Activated CD8-positive, alpha-beta memory T cell treated with anti-CD3 and anti-CD28 coated beads for 36 hours (primary cell): ENCODE measurements at regions not wholly inside any gene's neighbourhood (a gene's known extent, or its start where the extent isn't known, plus 50 kb on each side); places are given as distances from the start of the nearest gene placed in this dataset.

Experiments
- CTCF ChIA-PET: fragments of 350-600 bp; sonication (Branson Sonifier 250); formaldehyde crosslinking; loops from one replicate; lab custom pipeline; 2021; ENCODE audit warnings: antibody characterized with exemption; lab: Charles Lee
- POLR2A ChIA-PET: fragments of 350-600 bp; sonication (Branson Sonifier 250); formaldehyde crosslinking; loops from one replicate; lab custom pipeline; 2021; ENCODE audit warnings: antibody characterized with exemption; lab: Charles Lee

- CTCF ChIA-PET = no interaction called here
Measured at GRCh38 chr6:63371104-63371715, 51.4 kb upstream of the LGSN start.

GRCh38 chr6:63372951-63373533 lies 53.3 kb upstream of the LGSN start:
- ChIA-PET POLR2A (no interaction called here), CTCF (no interaction called here)

More at GRCh38 chr6:63371104-63371715, 51.4 kb upstream of the LGSN start:
- POLR2A ChIA-PET = no interaction called here

- POLR2A ChIA-PET = no interaction called here
- CTCF ChIA-PET = no interaction called here
Measured at GRCh38 chr6:63389191-63389844, 69.5 kb upstream of the LGSN start.

- CTCF ChIA-PET = no interaction called here
- POLR2A ChIA-PET = no interaction called here
Measured at GRCh38 chr6:63391203-63391970, 71.6 kb upstream of the LGSN start.

GRCh38 chr6:63392092-63392724 lies 72.4 kb upstream of the LGSN start:
- CTCF ChIA-PET = no interaction called here

GRCh38 chr6:63394656-63395308 lies 75.0 kb upstream of the LGSN start:
- POLR2A ChIA-PET = no interaction called here
- CTCF ChIA-PET = no interaction called here

More at GRCh38 chr6:63392092-63392724, 72.4 kb upstream of the LGSN start:
- POLR2A ChIA-PET = no interaction called here

- POLR2A ChIA-PET = no interaction called here
- CTCF ChIA-PET = no interaction called here
Measured at GRCh38 chr6:63395381-63395780, 75.6 kb upstream of the LGSN start.

GRCh38 chr6:63403725-63404124 lies 83.9 kb upstream of the LGSN start:
- POLR2A ChIA-PET = no interaction called here
- CTCF ChIA-PET = no interaction called here

GRCh38 chr6:63410435-63411426 lies 90.9 kb upstream of the LGSN start:
- POLR2A ChIA-PET = no interaction called here
- CTCF ChIA-PET = no interaction called here

GRCh38 chr6:63415286-63415685 lies 95.5 kb upstream of the LGSN start:
- ChIA-PET POLR2A (no interaction called here), CTCF (no interaction called here)

- ChIA-PET POLR2A (no interaction called here), CTCF (no interaction called here)
Measured at GRCh38 chr6:63418741-63419140, 99.0 kb upstream of the LGSN start.

- POLR2A ChIA-PET = no interaction called here
- CTCF ChIA-PET = no interaction called here
Measured at GRCh38 chr6:63424636-63425035, 104.9 kb upstream of the LGSN start.

GRCh38 chr6:63425493-63425892 lies 105.7 kb upstream of the LGSN start:
- ChIA-PET POLR2A (no interaction called here), CTCF (no interaction called here)

- CTCF ChIA-PET = no interaction called here
- POLR2A ChIA-PET = no interaction called here
Measured at GRCh38 chr6:63426844-63427243, 107.1 kb upstream of the LGSN start.

GRCh38 chr6:63427951-63428350 lies 108.2 kb upstream of the LGSN start:
- ChIA-PET POLR2A (no interaction called here), CTCF (no interaction called here)

- POLR2A ChIA-PET = no interaction called here
- CTCF ChIA-PET = no interaction called here
Measured at GRCh38 chr6:63430985-63431519, 111.3 kb upstream of the LGSN start.

- CTCF ChIA-PET = no interaction called here
- POLR2A ChIA-PET = no interaction called here
Measured at GRCh38 chr6:63434943-63435342, 115.2 kb upstream of the LGSN start.

GRCh38 chr6:63436356-63436755 lies 116.6 kb upstream of the LGSN start:
- ChIA-PET POLR2A (no interaction called here), CTCF (no interaction called here)
